Keratinocyte (primary cell): ENCODE measurements at regions not wholly inside any gene's neighbourhood (a gene's known extent, or its start where the extent isn't known, plus 50 kb on each side); places are given as distances from the start of the nearest gene placed in this dataset.

Experiments used
- DNase-seq: peaks from one replicate; pipeline ENCODE4 v3.0.0-alpha.2; 2011; ENCODE audit warnings: low read depth, missing footprints, low spot score
- FAIRE-seq: peaks from 2 replicates; lab custom pipeline; 2011; peaks lifted over from hg19 to GRCh38; lab: Jason Lieb, UNC
- H2AFZ ChIP-seq: 2 replicates; pipeline ENCODE4 v1.6.0; 2012; ENCODE audit warnings: low read length, control low read depth, inconsistent platforms; ENCODE audit not compliant: control insufficient read depth
- H3K27ac ChIP-seq: 2 replicates; pipeline ENCODE4 v1.5.1; 2011; ENCODE audit warnings: low read length; ENCODE audit not compliant: control insufficient read depth, insufficient read depth
- H3K27me3 ChIP-seq: 3 replicates; pipeline ENCODE4 v1.6.0; 2011; ENCODE audit warnings: low read length; ENCODE audit not compliant: control insufficient read depth, insufficient read depth; ENCODE audit errors: extremely low read depth
- H3K36me3 ChIP-seq, 2 experiments: 2 replicates in 1 of 2; 3 replicates in 1 of 2; pipeline ENCODE4 v1.5.1; 2011; ENCODE audit warnings: low read length in 2 of 2, mild to moderate bottlenecking in 1 of 2; ENCODE audit not compliant: control insufficient read depth in 2 of 2, insufficient read depth in 2 of 2; ENCODE audit errors: extremely low read depth in 1 of 2
- H3K4me1 ChIP-seq: 3 replicates; pipeline ENCODE4 v1.5.1; 2011; ENCODE audit warnings: low read length; ENCODE audit not compliant: control insufficient read depth, insufficient read depth; ENCODE audit errors: extremely low read depth
- H3K4me2 ChIP-seq: 3 replicates; pipeline ENCODE4 v1.6.0; 2011; ENCODE audit warnings: low read depth, low read length; ENCODE audit not compliant: control insufficient read depth, insufficient read depth; ENCODE audit errors: extremely low read depth
- H3K4me3 ChIP-seq, 3 experiments: fragments of 200-600 bp in 1 of 3; sonication (generic) in 1 of 3; 2 replicates in 2 of 3; 3 replicates in 1 of 3; pipeline ENCODE4 v1.5.1; 2011 to 2016; ENCODE audit warnings: low read length in 3 of 3, mild to moderate bottlenecking in 3 of 3, control low read depth in 2 of 3, inconsistent platforms in 1 of 3, low read depth in 1 of 3, mixed read lengths in 1 of 3, mixed run types in 1 of 3, moderate library complexity in 1 of 3; ENCODE audit not compliant: control insufficient read depth in 2 of 3, insufficient read depth in 2 of 3; ENCODE audit errors: extremely low read depth in 1 of 3
- H3K79me2 ChIP-seq: 2 replicates; pipeline ENCODE4 v1.6.0; 2012; ENCODE audit warnings: low read length; ENCODE audit not compliant: control insufficient read depth, insufficient read depth
- H3K9ac ChIP-seq: 3 replicates; pipeline ENCODE4 v1.6.0; 2011; ENCODE audit warnings: low read length; ENCODE audit not compliant: control insufficient read depth, insufficient read depth; ENCODE audit errors: extremely low read depth
- H3K9me1 ChIP-seq: 3 replicates; pipeline ENCODE4 v1.6.0; 2011; ENCODE audit warnings: low read length; ENCODE audit not compliant: control insufficient read depth, insufficient read depth; ENCODE audit errors: extremely low read depth
- H3K9me3 ChIP-seq: 2 replicates; pipeline ENCODE4 v1.5.1; 2012; ENCODE audit warnings: low read depth, low read length; ENCODE audit not compliant: control insufficient read depth
- H4K20me1 ChIP-seq: 3 replicates; pipeline ENCODE4 v1.6.0; 2011; ENCODE audit warnings: low read length; ENCODE audit not compliant: control insufficient read depth, insufficient read depth; ENCODE audit errors: extremely low read depth
- CTCF ChIP-seq, 3 experiments: IDR thresholded peaks in 1 of 3; conservative IDR thresholded peaks in 1 of 3; optimal IDR thresholded peaks in 1 of 3; 2 replicates in 2 of 3; 3 replicates in 1 of 3; pipeline versions ENCODE3 to v1.5.1; 2011; ENCODE audit warnings: low read length in 3 of 3, mild to moderate bottlenecking in 3 of 3, moderate library complexity in 2 of 3, control low read depth in 1 of 3, inconsistent platforms in 1 of 3; ENCODE audit not compliant: insufficient read depth in 2 of 3; ENCODE audit errors: extremely low read depth in 1 of 3
- EZH2 ChIP-seq: IDR thresholded peaks from one replicate; pipeline ENCODE4 v1.6.1; 2012; ENCODE audit warnings: inconsistent platforms, mild to moderate bottlenecking, low read length, moderate library complexity
- dilution Hi-C: fragments of 300-500 bp; cut with MboI; formaldehyde crosslinking; loops from one replicate; pipeline ENCODE4 v1.7.0; 2020; ENCODE audit warnings: low sequenced_read_pairs; ENCODE audit not compliant: extremely low pct_ligation_motif_present

DNA sequence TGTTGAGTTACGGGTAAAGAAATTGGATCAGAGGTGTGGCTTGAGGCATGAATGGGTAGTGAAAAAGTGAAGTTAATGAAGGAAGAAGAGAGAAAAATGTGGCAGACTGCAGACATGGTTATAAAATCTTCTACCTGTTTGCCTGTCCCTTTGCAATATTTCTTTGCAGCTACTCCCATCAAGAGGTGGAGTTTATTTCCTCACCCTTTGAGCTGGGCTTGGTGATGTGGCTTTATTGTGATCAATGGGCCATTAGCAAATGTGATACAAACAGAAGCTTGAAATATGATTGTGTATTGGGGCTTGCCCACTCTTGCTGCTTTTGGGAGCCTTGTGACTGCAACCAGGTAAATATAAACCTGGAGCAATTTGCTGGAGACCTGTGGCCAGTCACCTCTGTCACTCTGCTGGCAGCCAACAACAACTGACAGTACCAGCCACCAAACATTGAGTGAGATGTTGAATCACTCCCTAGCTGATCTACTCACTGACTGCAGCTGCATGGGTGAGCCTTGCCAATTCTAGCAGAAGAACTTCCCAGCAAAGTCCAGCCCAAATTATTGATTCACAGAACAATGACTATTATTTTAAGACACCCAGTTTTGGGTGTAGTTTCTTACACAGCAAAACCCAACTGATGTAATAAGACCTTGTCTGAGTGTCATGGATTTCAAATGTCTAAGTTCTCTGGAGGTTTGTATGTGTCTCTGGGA lies 151.0 kb upstream of the ATP2B1 start:
- Histone ChIP-seq H3K4me2 (no peak overlapping the region), H3K4me3 (no peak overlapping the region), H3K4me1 (no peaks in the 10 kb centered on the region), H3K79me2 (no peaks in the 10 kb centered on the region), H3K36me3 (no peaks in the 10 kb centered on the region), H4K20me1 (no peaks in the 10 kb centered on the region), H2AFZ (no peak overlapping the region), H3K27me3 (no peaks in the 10 kb centered on the region), H3K9ac (no peak overlapping the region), H3K9me1 (no peaks in the 10 kb centered on the region), H3K27ac (no peak overlapping the region), H3K9me3 (no peaks in the 10 kb centered on the region)
- DNase-seq = no peak
- dilution Hi-C loops = no loop called here
- FAIRE-seq = no peak
- no peak for TF ChIP-seq EZH2
- no peak for TF ChIP-seq CTCF (optimal IDR thresholded peaks at IDR 0.05 in 1 of 3, IDR thresholded peaks at IDR 0.05 in 1 of 3, conservative IDR thresholded peaks at IDR 0.05 in 1 of 3; ENCODE audit: extremely low read depth in 1 of 3, insufficient read depth in 2 of 3, low read length in 3 of 3)

- Histone ChIP-seq H3K79me2 (no peaks in the 10 kb centered on the region), H2AFZ (no peak overlapping the region), H3K9me1 (no peaks in the 10 kb centered on the region), H3K36me3 (no peaks in the 10 kb centered on the region), H4K20me1 (no peaks in the 10 kb centered on the region), H3K27me3 (no peaks in the 10 kb centered on the region), H3K4me3 (no peak overlapping the region), H3K9me3 (no peaks in the 10 kb centered on the region), H3K4me2 (no peak overlapping the region), H3K27ac (no peak overlapping the region), H3K4me1 (no peaks in the 10 kb centered on the region), H3K9ac (no peak overlapping the region)
- no peak for FAIRE-seq
- TF ChIP-seq CTCF (optimal IDR thresholded peaks at IDR 0.05 in 1 of 3, IDR thresholded peaks at IDR 0.05 in 1 of 3, conservative IDR thresholded peaks at IDR 0.05 in 1 of 3; ENCODE audit: extremely low read depth in 1 of 3, insufficient read depth in 2 of 3, low read length in 3 of 3) (no peak), EZH2 (no peak)
- no peak for DNase-seq
- dilution Hi-C loops = no loop called here
These were observed 150.1 kb upstream of the ATP2B1 start for GRCh38 chr12:89858718-89859117.
